HG03571 (cell line): ENCODE measurements at regions not wholly inside any gene's neighbourhood (a gene's known extent, or its start where the extent isn't known, plus 50 kb on each side); places are given as distances from the start of the nearest gene placed in this dataset.
"Not testable (repeated sequence)": the region's sequence is repeated elsewhere in the genome, so short reads cannot be mapped to it uniquely, and the experiment has no call there.

ENCODE experiments used
- ATAC-seq: cut with Tn5 transposase; IDR thresholded peaks from one replicate; pipeline ENCODE4 v1.9.1; 2021; ENCODE audit not compliant: unreplicated experiment

DNA sequence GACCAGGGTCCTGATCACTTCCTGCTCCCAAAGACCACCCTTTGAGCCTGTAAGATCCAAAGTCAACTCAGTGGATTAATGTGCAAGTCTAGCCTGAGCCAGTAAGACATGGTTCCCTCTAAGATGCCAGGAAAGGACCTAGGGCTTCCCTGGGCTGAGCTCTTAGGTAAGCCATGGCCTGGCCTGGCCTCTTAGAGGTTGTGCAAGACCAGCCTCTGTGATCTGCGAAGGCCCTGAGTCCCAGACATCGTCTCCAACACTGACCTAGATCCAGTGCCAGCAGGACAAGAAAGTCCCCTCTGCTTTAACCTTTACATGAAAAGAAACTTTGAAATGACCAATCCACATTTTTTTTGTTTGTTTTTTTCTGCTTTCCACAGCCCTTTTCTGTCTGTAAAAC is 73.6 kb upstream of the CYP1B1 start:
- ATAC-seq: no peak

DNA sequence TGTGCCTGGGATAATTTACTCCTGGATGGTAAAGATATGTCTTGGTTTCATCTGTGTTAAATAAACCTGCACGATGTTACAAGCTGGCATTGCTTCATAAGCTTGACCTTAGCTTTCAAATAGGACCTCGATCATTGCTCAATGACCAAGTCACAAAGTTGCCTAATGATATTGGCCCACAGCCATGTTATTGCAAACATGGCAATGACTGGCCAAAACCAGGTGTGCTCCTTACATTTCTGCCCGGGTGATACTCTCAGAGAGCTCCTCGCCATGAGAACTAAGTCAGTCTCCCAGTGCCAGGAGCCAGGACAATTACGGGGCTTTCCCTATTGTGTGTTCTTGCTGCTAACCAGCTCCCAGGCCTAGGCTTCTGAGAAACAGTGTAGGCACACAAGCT is 72.5 kb upstream of the CYP1B1 start:
- ATAC-seq: no peak

DNA sequence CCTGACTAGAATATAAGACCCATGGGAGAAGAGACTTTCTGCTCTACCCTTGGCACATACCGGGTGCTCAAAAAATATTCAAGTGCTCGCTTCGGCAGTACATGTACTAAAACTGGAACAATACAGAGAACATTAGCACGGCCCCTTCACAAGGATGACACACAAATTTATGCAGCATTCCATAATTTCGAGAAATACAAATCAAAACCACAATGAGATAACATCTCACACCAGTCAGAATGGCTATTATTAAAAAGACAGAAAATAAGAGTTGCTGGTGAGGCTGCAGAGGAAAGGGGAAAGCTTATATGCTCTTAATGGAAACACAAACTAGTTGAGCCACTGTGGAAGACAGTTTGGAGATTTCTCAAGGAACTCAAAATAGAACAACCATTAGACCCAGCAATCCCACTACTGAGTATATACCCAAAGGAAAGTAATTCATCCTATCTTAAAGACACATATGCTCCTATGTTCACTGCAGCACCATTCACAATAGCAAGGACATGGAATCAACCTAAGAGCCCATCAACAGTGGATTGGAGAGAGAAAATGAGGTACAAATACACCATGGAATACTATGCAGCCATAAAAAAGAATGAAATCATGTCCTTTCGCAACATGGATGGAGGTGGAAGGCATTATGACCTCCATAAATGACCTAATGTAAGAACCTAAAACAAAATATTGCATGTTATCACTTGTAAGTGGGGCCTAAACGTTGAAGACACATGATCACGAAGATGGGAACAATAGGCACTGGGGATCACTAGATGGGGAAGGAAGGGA is 71.6 kb upstream of the CYP1B1 start:
- ATAC-seq: no peak

DNA sequence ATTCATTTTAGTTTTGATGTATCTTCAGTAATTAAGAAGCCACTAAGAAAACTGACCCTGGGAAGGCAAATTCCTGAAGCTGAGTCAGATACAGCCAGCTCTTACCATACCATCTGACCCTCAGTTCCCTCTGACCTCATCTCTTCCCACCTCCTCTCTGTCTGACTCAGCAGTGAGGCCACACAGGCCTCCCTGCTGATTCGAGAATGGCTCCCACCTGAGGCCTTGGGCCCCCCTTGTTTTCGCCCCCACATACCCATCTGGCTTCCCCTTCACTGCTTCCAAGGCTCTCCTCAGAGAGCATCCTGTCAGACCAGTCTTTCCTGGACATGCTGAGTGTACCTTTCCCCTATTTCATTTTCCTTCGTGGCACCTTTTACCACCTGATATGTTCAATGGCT is 71.0 kb upstream of the CYP1B1 start:
- ATAC-seq: no peak

DNA sequence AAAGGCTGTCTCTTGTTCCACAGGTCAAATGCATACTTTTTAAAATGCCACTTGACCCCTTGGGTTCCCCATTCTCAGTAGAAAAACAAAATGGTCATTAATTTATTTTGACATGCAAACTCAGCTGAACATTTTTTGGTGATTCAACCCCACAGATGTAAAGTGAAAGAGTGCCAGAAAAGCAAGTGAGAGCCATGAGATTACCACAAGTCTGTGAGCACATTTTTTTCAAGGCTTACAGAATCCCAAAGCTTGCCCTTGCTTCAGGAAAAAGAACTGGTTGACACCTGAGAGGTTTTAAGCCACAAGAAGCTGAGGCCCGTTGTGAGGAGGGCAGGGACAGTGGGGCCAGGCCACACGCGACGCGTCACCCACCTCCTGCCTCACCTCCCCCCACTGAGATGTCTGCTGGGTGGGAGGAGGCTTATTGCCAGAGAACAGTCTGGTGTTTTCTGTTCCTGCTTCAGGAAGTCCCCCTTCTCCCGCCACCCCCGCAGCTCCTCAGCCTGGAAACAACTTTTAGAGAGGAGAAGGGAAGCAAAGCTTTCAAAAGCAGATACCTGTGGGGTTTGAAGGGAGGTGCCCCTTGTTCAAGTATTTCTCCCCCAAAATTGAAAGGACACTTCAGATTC is 70.4 kb upstream of the CYP1B1 start:
- ATAC-seq: no peak

DNA sequence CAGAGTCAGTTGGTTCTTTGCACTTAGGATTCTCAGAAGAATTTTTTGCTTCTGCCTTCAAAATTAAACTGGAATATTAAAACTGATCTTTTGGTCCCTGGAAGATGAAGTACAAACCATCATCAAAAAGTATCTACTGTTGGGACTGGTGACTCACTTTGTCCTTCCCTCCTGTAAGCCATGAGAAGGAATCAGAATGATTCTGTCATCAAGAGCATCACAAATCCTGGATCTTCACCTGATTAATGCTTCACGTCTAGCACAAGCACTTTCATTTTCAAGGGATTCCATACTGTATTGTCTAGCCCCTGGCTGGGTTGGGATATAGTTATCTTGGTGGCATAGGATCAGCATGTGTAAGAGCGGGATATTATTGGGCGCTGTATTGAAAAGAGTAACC is 69.3 kb upstream of the CYP1B1 start:
- no peak for ATAC-seq

DNA sequence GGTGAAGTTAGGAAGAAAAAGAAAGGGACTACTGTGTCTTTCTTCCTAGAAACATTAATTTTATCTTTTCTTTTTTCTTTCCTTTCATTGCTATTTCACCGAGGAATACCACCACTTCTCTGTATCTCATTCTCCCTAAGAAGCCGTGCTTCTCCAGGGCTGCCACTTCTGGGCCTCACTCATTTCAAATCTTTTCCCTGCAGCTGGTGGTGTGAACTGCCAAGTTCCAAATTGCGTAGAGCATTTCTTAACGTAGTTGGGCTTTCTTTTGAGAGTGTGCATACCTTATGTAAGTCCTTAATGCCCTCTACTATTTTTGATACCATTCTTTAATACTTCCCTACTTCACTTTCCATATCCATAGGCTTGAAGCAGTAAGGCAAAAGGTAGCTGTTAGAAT is 66.7 kb upstream of the CYP1B1 start:
- no peak for ATAC-seq

DNA sequence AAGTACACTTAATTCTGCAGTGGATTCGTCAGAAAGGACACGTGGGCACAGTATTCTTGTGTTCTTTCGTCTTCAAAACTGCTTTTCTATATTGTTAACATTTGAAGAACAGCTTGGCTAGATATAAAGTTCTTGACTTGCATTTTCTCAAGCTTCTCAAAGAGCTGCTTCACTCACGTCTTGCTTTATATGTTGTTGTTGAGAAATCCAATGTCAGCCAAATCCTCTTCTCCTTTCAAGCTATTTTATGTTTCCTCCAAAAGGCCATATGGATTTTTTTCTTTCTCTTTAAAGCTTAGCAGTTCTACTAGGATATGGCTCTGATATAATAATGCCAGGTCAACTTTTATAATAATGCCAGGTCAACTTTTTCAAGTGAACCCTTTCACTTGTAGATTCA is 65.5 kb upstream of the CYP1B1 start:
- ATAC-seq: no peak

DNA sequence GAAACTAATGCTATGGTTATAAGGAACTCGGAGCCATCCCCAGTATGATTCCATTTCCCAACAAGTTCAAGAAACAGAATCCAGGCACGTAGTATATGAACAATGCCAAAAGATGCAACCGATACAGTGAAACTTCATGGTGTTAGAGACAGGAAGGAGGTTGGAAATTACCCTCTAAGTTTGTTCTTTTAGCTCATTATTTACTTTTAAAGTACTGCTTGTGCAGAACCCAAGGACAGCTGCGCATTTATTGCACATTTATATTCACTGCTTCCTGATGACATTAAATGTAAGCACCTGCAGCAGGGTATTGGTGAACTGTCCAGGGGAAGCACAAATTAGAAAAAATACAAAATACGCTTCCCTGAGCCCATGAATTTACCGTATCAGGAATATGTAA is 63.0 kb upstream of the CYP1B1 start:
- ATAC-seq: no peak

DNA sequence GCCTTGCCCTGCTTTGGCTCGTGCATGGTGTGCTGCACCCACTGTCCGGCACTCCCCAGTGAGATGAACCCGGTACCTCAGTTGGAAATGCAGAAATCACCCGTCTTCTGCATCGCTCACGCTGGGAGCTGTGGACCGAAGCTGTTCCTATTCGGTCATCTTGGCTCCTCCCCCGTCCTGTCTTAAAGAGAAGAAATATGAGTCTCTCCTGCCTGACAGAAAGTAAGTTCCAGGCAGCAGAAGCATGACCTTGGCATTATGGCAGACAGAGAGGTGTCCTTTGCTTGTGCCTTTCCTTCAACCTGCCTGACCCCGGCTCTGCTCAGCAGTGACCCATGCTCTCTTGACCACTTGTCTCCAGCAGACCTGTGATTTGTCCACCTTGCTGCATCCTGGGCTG is 62.5 kb upstream of the CYP1B1 start:
- ATAC-seq: no peak

DNA sequence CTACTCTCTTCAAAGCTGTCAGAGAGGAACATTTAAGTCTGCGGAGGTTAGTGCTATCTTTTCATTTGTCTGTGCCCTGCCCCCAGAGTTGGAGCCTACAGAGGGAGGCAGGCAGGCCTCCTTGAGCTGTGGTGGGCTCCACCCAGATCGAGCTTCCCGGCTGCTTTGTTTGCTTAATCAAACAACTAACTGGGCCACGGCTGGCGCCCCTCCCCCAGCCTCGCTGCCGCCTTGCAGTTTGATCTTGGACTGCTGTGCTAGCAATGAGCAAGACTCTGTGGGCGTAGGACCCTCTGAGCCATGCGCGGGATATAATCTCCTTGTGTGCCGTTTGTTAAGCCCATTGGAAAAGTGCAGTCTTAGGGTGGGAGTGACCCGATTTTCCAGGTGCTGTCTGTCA is 62.0 kb upstream of the CYP1B1 start:
- ATAC-seq: not testable (repeated sequence)

DNA sequence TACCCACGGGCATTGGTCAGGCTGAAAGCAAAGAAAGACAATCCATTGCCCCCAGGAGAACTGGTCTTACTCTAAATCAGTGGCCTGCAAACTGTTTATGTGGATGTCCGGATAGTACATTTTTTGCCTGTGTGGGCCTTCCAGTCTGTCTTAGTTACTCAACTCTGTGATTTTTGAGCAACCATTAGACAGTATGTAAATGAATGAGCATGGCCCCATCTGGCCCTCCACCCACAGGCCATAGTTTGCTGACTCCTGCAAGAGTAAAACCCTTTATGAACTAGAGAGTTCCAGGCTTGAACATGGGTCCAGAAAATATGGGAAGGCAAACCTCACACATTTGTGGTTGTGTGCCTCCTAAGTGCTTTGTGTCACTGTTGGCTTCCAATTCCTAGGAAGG is 55.7 kb upstream of the CYP1B1 start:
- ATAC-seq: no peak

DNA sequence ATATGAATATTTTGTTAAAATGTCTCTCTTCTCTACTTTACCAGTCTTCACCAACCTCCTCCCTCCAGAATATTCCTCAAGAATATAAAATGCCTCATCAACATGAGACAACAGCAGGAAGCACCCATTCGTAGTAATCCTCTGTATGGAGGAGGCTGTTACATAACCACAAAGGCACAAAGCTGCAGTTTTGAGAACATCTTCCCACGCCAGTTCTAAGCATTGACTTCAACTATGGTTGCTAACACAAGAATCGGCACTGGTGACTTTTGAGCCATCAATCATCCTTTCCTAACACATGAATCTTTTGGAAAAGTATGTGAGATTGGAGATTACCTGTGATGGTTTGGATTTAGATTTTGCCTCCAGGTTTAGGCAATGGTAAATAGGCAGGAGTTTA is 54.9 kb upstream of the CYP1B1 start:
- ATAC-seq: no peak

DNA sequence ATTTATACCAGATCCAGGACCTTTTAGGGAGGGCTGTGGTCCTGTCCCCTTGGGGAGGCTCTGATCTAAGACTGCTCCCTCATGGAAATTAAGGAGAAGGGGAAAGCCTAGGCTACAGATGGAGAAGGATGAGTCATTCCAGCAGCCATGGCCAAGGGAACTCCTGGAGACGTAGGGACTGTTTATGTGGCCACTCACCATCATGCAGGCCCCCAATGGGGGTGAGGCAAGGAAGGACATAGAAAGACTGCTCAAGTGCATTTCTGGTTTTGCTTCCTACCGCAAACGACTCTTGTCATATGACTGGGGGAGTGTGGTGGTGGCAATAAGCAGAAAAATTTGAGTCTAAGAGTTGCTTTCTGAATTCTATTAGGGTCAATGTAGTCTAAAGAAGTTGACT is 54.0 kb upstream of the CYP1B1 start:
- no peak for ATAC-seq

DNA sequence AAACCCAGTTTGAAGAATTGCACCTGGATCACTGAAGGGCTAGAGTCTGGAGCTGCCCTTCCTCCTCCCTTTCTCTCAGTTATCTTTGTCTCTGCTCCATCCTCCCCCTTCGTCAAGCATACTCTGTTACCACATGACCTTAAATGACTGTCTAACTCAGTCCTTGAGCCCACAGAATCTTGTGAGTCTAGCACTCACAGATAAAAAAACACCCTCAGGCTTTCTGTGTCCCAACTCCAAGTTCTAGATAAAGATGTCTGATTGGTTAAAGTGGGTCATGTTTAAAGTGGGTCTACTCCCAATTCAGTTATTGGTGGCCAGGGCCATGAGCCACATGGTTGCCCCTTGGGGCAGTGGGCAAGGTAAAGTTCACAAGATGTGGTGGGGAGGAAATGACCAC is 53.5 kb upstream of the CYP1B1 start:
- no peak for ATAC-seq

DNA sequence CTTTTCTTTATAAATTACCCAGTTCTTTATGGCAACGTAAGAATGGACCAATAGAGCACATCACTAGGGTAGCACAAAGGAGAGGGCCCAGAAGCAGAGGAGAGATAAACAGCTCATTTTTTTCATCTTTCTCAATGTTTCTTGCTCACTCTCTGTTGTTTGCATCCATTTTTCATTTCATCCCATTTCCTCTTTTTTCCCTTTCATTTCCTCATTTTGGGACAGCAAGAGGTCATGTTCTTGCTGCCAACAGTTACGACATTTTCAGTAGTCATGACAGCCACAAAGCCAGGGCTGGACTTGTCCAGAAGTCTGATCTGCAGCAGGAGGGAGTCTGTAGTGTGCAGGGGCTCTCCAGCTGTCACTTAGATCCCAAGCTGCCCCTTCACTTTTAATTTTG is 52.7 kb upstream of the CYP1B1 start:
- no peak for ATAC-seq

DNA sequence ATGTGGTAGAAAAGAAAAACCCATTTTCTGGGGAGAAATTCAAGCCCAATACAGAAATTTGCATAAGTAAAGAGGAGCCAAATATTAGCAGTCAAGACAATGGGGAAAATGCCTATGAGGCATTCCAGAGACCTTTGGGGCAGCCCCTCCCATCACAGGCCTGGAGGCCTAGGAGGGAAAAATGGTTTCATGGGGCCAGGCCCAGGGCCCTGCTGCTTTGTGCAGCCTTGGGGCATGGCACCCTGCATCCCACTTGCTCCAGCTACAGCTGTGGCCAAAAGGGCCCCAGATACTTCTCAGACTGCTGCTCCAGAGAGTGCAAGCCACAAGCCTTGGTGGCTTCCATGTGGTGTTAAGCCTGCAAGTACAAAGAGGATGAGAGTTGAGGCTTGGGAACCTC is 51.3 kb upstream of the CYP1B1 start:
- no peak for ATAC-seq

DNA sequence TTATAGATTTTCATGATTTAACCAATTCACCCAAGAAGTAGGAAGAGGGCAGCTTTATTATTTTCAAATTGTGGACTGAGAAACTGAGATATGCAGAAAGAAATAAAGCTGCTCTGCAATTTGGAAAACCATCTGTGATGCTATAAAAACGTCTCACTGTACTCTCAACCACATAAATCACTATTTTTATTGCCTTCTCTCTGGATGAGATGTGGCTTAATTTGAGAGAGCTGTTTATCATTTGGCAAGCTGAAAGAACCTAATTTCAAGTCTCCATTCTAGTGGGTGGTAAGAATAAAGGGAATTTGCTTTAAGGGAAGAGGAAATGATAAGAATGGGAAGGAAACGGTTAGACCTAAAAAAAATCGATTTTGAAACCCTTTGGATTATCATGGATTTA is 49.9 kb upstream of the CYP1B1 start:
- no peak for ATAC-seq
